ENCODE measurements at regions not wholly inside any gene's neighbourhood (a gene's known extent, or its start where the extent isn't known, plus 50 kb on each side); places are given as distances from the start of the nearest gene placed in this dataset.

DNA sequence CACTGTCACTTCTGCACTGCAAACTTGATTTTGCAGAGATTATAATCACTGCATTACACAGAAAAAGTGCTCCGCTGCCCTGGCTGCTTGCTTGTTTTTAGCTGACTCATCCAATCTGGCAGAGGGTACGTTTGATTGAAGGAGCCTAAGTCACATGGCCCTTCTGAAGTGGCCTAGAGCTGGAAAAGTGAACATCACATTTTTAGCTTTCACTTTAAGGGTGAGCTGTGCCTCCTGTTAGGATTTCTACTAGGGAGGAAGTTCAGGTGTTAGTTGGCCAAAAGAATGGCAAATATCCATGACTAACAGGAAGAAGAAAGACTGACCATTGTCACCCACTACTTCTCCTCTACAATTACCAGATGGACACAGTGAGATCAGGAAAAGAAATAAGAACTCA is 889.1 kb upstream of the MAP3K7 start:
- ATAC-seq (ENCODE audit: low FRiP score), result no peak
- no peak for DNase-seq (ENCODE audit: low spot score)
- TF ChIP-seq CTCF (IDR thresholded peaks at IDR 0.05), result no peak

GRCh38 chr6:91465393-91465792 is 878.5 kb upstream of the MAP3K7 start:
- DNase-seq (ENCODE audit: low spot score) (no peak), ATAC-seq (ENCODE audit: low FRiP score) (no peak)
- TF ChIP-seq CTCF (IDR thresholded peaks at IDR 0.05), result no peak

DNA sequence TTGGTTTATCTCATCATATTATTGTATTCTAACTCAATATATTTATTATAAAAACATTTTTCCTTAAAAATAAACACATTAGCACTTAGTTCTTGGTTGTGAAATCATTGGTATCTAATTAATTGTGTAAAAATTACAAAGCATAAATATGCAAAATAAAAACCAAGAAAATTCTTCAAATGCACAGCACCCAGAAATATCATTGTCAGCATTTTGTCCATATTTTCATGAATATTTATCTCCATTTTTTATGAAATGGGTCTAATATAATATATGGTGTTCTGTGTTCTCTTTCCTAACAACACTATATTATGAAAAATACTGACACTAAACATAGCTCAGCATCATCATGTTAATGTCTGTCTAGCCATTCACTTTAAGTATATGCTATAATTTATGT is 877.8 kb upstream of the MAP3K7 start:
- no peak for ATAC-seq (ENCODE audit: low FRiP score)
- no peak for DNase-seq (ENCODE audit: low spot score)
- TF ChIP-seq CTCF (IDR thresholded peaks at IDR 0.05), result no peak

- ATAC-seq (ENCODE audit: low FRiP score) (no peak), DNase-seq (ENCODE audit: low spot score) (no peak)
- no peak for TF ChIP-seq CTCF (IDR thresholded peaks at IDR 0.05)
These were observed 877.3 kb upstream of the MAP3K7 start for GRCh38 chr6:91464201-91464600.

GRCh38 chr6:91462241-91462640 is 875.4 kb upstream of the MAP3K7 start:
- DNase-seq (ENCODE audit: low spot score), result no peak
- TF ChIP-seq CTCF (IDR thresholded peaks at IDR 0.05), result no peak
- no peak for ATAC-seq (ENCODE audit: low FRiP score)

DNA sequence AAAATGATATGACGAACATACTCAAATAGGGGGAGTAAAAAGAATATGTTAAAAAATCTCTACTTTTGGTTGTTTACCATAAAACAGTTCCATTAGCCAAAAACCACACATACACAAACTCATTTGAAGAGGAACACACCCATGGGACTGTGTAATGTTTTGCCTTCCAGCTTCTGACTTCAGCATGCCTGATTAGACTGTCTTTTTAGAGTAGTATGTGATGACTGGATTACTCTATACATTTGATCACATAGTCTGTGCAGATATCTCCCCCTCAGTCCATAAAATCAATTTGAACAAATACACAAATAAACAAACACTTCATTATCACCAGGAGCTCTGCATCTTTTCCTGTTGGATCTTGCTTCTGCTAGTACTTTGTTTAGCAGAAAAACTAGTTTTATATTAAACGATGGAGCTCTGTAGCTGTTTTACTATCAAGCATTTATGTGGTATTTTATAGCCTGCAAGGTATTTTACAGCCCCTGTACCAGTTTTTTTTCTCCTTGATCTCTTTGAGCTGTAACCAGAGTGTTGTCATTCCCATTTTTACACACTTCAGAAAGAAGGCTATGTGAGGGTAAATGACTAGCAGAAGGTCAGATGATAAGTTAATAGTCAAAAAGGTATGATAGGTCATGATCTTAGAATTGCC is 866.5 kb upstream of the MAP3K7 start:
- TF ChIP-seq CTCF (IDR thresholded peaks at IDR 0.05), result no peak
- DNase-seq (ENCODE audit: low spot score) (no peak), ATAC-seq (ENCODE audit: low FRiP score) (no peak)

- ATAC-seq (ENCODE audit: low FRiP score) (no peak), DNase-seq (ENCODE audit: low spot score) (no peak)
- TF ChIP-seq CTCF (IDR thresholded peaks at IDR 0.05), result no peak
These were observed 862.7 kb upstream of the MAP3K7 start for GRCh38 chr6:91449539-91449938.
